Endothelial cell of umbilical vein (primary cell): ENCODE measurements at regions not wholly inside any gene's neighbourhood (a gene's known extent, or its start where the extent isn't known, plus 50 kb on each side); places are given as distances from the start of the nearest gene placed in this dataset.
"Not testable (repeated sequence)": the region's sequence is repeated elsewhere in the genome, so short reads cannot be mapped to it uniquely, and the experiment has no call there.

Experiments
- BruUV-seq: library from RNA; stranded (reverse); fragments of 400-500 nt; replicated peaks from 2 replicates; lab custom pipeline; 2021; lab: Mats Ljungman, UMichigan
- CTCF ChIA-PET: fragments of 300-600, 350-600 bp; sonication (Branson Sonifier 250); formaldehyde crosslinking; loops from one replicate; lab custom pipeline; 2021; ENCODE audit warnings: antibody characterized with exemption, inconsistent platforms; lab: Charles Lee
- POLR2A ChIA-PET: fragments of 300-600, 350-600 bp; sonication (Branson Sonifier 250); formaldehyde crosslinking; loops from one replicate; lab custom pipeline; 2021; ENCODE audit warnings: antibody characterized with exemption, inconsistent platforms; lab: Charles Lee
- DNase-seq: peaks from one replicate; pipeline ENCODE4 v3.0.0-alpha.2; 2011; ENCODE audit warnings: low read depth, low spot score
- FAIRE-seq: peaks from 2 replicates; lab custom pipeline; 2011; peaks lifted over from hg19 to GRCh38; lab: Jason Lieb, UNC
- H2AFZ ChIP-seq: 2 replicates; pipeline ENCODE4 v1.6.0; 2012; ENCODE audit warnings: low read depth, low read length, control low read depth, inconsistent platforms
- H3K27ac ChIP-seq: 2 replicates; pipeline ENCODE4 v1.5.1; 2011; ENCODE audit warnings: low read depth, mild to moderate bottlenecking, control low read depth, low read length, moderate library complexity; ENCODE audit not compliant: insufficient read depth
- H3K27me3 ChIP-seq, 2 experiments: 2 replicates each; pipeline versions ENCODE4 v1.6.0 to v1.6.1; 2011; ENCODE audit warnings: low read length in 2 of 2, mixed read lengths in 1 of 2; ENCODE audit not compliant: control insufficient read depth in 2 of 2, insufficient read depth in 2 of 2
- H3K36me3 ChIP-seq, 2 experiments: 2 replicates in 1 of 2; 3 replicates in 1 of 2; pipeline ENCODE4 v1.5.1; 2011; ENCODE audit warnings: low read length in 2 of 2, mild to moderate bottlenecking in 1 of 2, moderate library complexity in 1 of 2; ENCODE audit not compliant: control insufficient read depth in 2 of 2, insufficient read depth in 2 of 2; ENCODE audit errors: extremely low read depth in 1 of 2
- H3K4me1 ChIP-seq: 3 replicates; pipeline ENCODE4 v1.5.1; 2011; ENCODE audit warnings: mild to moderate bottlenecking, low read length; ENCODE audit not compliant: control insufficient read depth, insufficient read depth; ENCODE audit errors: extremely low read depth
- H3K4me2 ChIP-seq: 2 replicates; pipeline ENCODE4 v1.6.1; 2011; ENCODE audit warnings: low read length, control low read depth, mixed read lengths; ENCODE audit not compliant: insufficient read depth
- H3K4me3 ChIP-seq, 3 experiments: fragments of 200-600 bp in 1 of 3; sonication (generic), shearing (Covaris generic) in 1 of 3; replicated peaks in 1 of 3; 2 replicates each; pipeline ENCODE4 v1.5.1; 2011 to 2016; ENCODE audit warnings: control low read depth in 3 of 3, low read length in 3 of 3, mild to moderate bottlenecking in 2 of 3, inconsistent platforms in 1 of 3, low read depth in 1 of 3, moderate library complexity in 1 of 3; ENCODE audit not compliant: insufficient read depth in 1 of 3
- H3K79me2 ChIP-seq: 2 replicates; pipeline ENCODE4 v1.6.0; 2012; ENCODE audit warnings: low read length, inconsistent platforms; ENCODE audit not compliant: control insufficient read depth, insufficient read depth
- H3K9ac ChIP-seq: replicated peaks from 2 replicates; pipeline ENCODE3; 2011; ENCODE audit warnings: low read length, control low read depth; ENCODE audit not compliant: insufficient read depth; ENCODE audit errors: extremely low read depth
- H3K9me1 ChIP-seq: replicated peaks from 3 replicates; pipeline ENCODE4 v1.6.0; 2011; ENCODE audit warnings: mild to moderate bottlenecking, low read length; ENCODE audit not compliant: control insufficient read depth, insufficient read depth; ENCODE audit errors: extremely low read depth
- H3K9me3 ChIP-seq: replicated peaks from 2 replicates; pipeline ENCODE4 v1.5.1; 2012; ENCODE audit warnings: low read length, inconsistent platforms; ENCODE audit not compliant: control insufficient read depth, insufficient read depth
- H4K20me1 ChIP-seq: replicated peaks from 2 replicates; pipeline ENCODE3; 2011; ENCODE audit warnings: mild to moderate bottlenecking, low read length; ENCODE audit not compliant: control insufficient read depth, insufficient read depth; ENCODE audit errors: extremely low read depth
- FOS ChIP-seq: IDR thresholded peaks from 2 replicates; pipeline ENCODE4 v1.6.1; 2011; ENCODE audit warnings: mild to moderate bottlenecking, low read length, moderate library complexity, borderline replicate concordance; ENCODE audit not compliant: insufficient read depth
- JUN ChIP-seq: IDR thresholded peaks from 2 replicates; pipeline ENCODE4 v1.6.1; 2011; ENCODE audit warnings: borderline replicate concordance, low read depth; ENCODE audit not compliant: insufficient read length, insufficient read depth
- POLR2AphosphoS5 ChIP-seq: IDR thresholded peaks from 2 replicates; pipeline ENCODE4 v1.6.1; 2012; ENCODE audit warnings: low read depth, mild to moderate bottlenecking, control low read depth, low read length, moderate library complexity; ENCODE audit not compliant: insufficient read depth
- dilution Hi-C: fragments of 300-500 bp; cut with MboI; formaldehyde crosslinking; loops from one replicate; pipeline ENCODE4 v1.15.0; 2019; ENCODE audit warnings: low sequenced_read_pairs; ENCODE audit not compliant: extremely low pct_ligation_motif_present
- intact Hi-C: fragments of 100-400 bp; cut with micrococcal nuclease; formaldehyde crosslinking; loops from one replicate; pipeline ENCODE4 v1.10.0; 2022

DNA sequence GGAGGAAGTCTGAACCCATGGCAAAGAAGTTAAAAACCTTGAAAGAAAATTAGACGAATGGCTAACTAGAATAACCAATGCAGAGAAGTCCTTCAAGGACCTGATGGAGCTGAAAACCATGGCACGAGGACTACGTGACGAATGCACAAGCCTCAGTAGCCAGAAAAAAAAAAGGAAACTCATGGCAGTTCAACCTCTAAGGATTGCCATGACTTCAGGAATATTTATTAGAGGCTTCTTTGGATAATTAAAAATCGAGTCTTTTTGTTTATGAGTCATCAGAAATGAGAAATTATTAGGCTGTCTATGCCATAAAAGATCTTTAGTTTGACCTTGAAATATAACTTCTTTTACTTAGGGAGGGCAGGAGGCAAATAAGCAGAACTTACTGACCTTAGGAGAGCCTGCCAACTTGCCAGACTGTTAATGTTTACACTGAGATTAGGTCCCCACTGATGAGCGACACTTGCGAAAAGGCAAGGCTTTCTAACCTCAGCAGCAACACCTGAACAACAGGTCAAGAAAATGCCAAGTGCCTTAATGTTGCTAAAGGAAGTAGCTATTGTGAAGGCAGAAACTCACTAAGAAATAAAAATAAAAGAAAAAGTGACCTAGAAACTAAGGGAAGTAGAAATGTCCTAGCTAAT lies 55.2 kb upstream of the TUSC1 start:
- Histone ChIP-seq H3K79me2 (no peaks in the 10 kb centered on the region), H3K27ac (no peak overlapping the region), H3K9ac (no peak overlapping the region), H3K9me1 (no peaks in the 10 kb centered on the region), H2AFZ (no peak overlapping the region), H4K20me1 (no peaks in the 10 kb centered on the region), H3K4me1 (no peaks in the 10 kb centered on the region), H3K9me3 (no peaks in the 10 kb centered on the region), H3K4me3 (no peak overlapping the region), H3K27me3 (no peaks in the 10 kb centered on the region), H3K4me2 (no peak overlapping the region), H3K36me3 (no peaks in the 10 kb centered on the region)
- no peak for FAIRE-seq
- no TSS peak for BruUV-seq
- POLR2A ChIA-PET = no interaction called here
- intact Hi-C loops = no loop called here
- dilution Hi-C loops = no loop called here
- CTCF ChIA-PET = no interaction called here
- TF ChIP-seq FOS (no peak), JUN (no peak), POLR2AphosphoS5 (no peak)
- DNase-seq = no peak

DNA sequence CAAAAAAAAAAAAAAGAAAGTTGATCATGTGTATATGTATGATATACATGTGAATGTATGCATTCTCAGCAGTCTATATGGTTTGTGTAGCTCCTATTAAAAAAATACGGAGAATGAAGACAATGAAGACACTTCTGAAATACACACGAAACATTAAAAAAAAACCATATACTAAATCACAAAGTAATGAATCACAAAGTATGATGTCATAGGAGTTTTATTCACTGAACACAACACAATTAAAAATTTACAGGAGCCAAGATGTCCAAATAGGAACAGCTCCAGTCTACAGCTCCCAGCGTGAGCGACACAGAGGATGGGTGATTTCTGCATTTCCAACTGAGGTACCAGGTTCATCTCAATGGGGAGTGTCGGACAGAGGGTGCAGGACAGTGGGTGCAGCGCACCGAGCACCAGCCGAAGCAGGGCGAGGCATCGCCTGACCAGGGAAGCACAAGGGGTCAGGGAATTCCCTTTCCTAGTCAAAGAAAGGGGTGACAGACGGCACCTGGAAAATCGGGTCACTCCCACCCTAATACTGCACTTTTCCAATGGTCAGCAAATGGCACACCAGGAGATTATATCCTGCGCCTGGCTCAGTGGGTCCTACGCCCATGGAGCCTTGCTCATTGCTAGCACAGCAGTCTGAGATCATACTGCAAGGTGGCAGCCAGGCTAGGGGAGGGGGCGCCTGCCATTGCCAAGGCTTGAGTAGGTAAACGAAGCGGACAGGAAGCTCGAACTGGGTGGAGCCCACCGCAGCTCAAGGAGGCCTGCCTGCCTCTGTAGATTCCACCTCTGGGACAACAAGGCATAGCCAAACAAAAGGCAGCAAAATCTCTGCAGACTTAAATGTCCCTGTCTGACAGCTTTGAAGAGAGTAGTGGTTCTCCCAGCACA lies 53.9 kb upstream of the TUSC1 start:
- H3K36me3 ChIP-seq, BruUV-seq, H3K4me3 ChIP-seq, H3K4me2 ChIP-seq, H3K27ac ChIP-seq, FAIRE-seq, H4K20me1 ChIP-seq, H3K4me1 ChIP-seq, H3K9ac ChIP-seq, H3K9me3 ChIP-seq, H3K79me2 ChIP-seq, H3K9me1 ChIP-seq, dilution Hi-C loops, DNase-seq, CTCF ChIA-PET, H2AFZ ChIP-seq, H3K27me3 ChIP-seq, POLR2A ChIA-PET, intact Hi-C loops: not testable (repeated sequence)
